ENCODE measurements at regions not wholly inside any gene's neighbourhood (a gene's known extent, or its start where the extent isn't known, plus 50 kb on each side); places are given as distances from the start of the nearest gene placed in this dataset.

GRCh38 chr2:194411221-194411620 is 1245.8 kb upstream of the SLC39A10 start (continued):
- TF ChIP-seq FOSL1 (IDR thresholded peaks at IDR 0.05; ENCODE audit: insufficient read depth, low read depth, low read length), result no peak
- TF ChIP-seq ZNF274 (IDR thresholded peaks at IDR 0.05; ENCODE audit: borderline replicate concordance, extremely low read depth, low read length), result no peak
- no peak for TF ChIP-seq SAP30 (IDR thresholded peaks at IDR 0.05; ENCODE audit: insufficient read depth, insufficient replicate concordance, low read length)
- no peak for TF ChIP-seq BCL11A (IDR thresholded peaks at IDR 0.05; ENCODE audit: low read depth in 2 of 2, low read length in 2 of 2)
- no peak for TF ChIP-seq RBBP5 (IDR thresholded peaks at IDR 0.05; ENCODE audit: borderline replicate concordance, low read depth, low read length)
- TF ChIP-seq MAFK (IDR thresholded peaks at IDR 0.05; ENCODE audit: low read depth, low read length), result no peak
- no peak for TF ChIP-seq SP1 (IDR thresholded peaks at IDR 0.05; ENCODE audit: low read depth, low read length)
